ENCODE measurements at regions not wholly inside any gene's neighbourhood (a gene's known extent, or its start where the extent isn't known, plus 50 kb on each side); places are given as distances from the start of the nearest gene placed in this dataset.

- BruUV-seq (replicated peaks): no TSS peak
- no peak for ATAC-seq
- Histone ChIP-seq H2AFZ (ENCODE audit: low read depth, low read length) (no peak overlapping the region), H3K79me2 (ENCODE audit: control insufficient read depth, insufficient read depth, low read length) (no peaks in the 10 kb centered on the region), H3K4me3 (no peak overlapping the region), H3K9me3 (replicated peaks; ENCODE audit: control insufficient read depth, insufficient read depth, low read depth, low read length) (no peaks in the 10 kb centered on the region), H3K27ac (ENCODE audit: extremely low read depth, low read depth, low read length) (no peak overlapping the region), H3K4me1 (replicated peaks in 1 of 2; ENCODE audit: control insufficient read depth in 2 of 2, insufficient read depth in 2 of 2, low read length in 2 of 2) (no peaks in the 10 kb centered on the region), H3K4me2 (ENCODE audit: insufficient read depth, low read length) (no peak overlapping the region), H3K9ac (ENCODE audit: insufficient read depth in 1 of 2, low read depth in 2 of 2, low read length in 2 of 2) (no peak overlapping the region), H3K9me1 (ENCODE audit: control insufficient read depth, insufficient read depth, low read length) (no peaks in the 10 kb centered on the region), H4K20me1 (replicated peaks; ENCODE audit: control insufficient read depth, insufficient read depth, low read length) (no peaks in the 10 kb centered on the region), H3K27me3 (ENCODE audit: control insufficient read depth in 2 of 2, insufficient read depth in 2 of 2, low read length in 2 of 2) (no peaks in the 10 kb centered on the region), H3K36me3 (ENCODE audit: control insufficient read depth, insufficient read depth, low read length) (no peaks in the 10 kb centered on the region)
- TF ChIP-seq MYBL2 (IDR thresholded peaks at IDR 0.05; ENCODE audit: low read depth) (no peak), MYBL2 (CRISPR knock-in tag; IDR thresholded peaks at IDR 0.05; ENCODE audit: borderline replicate concordance) (no peak), MYC (IDR thresholded peaks at IDR 0.05; ENCODE audit: low read depth, low read length) (no peak), MYC (CRISPR knock-in tag; IDR thresholded peaks at IDR 0.05; ENCODE audit: borderline replicate concordance, low read depth) (no peak), PPARD (CRISPR knock-in tag; IDR thresholded peaks at IDR 0.05) (no peak), POLR2AphosphoS2 (IDR thresholded peaks at IDR 0.05; ENCODE audit: low read length) (no peak), ZNF3 (CRISPR knock-in tag; IDR thresholded peaks at IDR 0.05) (no peak), TAL1 (IDR thresholded peaks at IDR 0.05) (no peak), PHTF2 (CRISPR knock-in tag; IDR thresholded peaks at IDR 0.05) (no peak), ZNF431 (CRISPR knock-in tag; IDR thresholded peaks at IDR 0.05) (no peak), HDAC2 (IDR thresholded peaks at IDR 0.05) (no peak), SNAPC5 (CRISPR knock-in tag; IDR thresholded peaks at IDR 0.05) (no peak)
- intact Hi-C loops (cut with micrococcal nuclease) (no loop called here), in situ Hi-C loops (cut with MboI) (no loop called here)
- FAIRE-seq: no peak
- DNase-seq (ENCODE audit: extremely low read depth in 1 of 4, low spot score in 3 of 4): no peak
- CTCF ChIA-PET (ENCODE audit: low intra/inter-chr PET ratio): no interaction called here
- 0% methylated on average over 2 of the region's 2 CpGs for WGBS (ENCODE audit: insufficient coverage, low coverage, missing lambda C conversion rate)
- POLR2A ChIA-PET: no interaction called here
Observed at GRCh38 chr9:81072758-81073157, 616.6 kb downstream of the TLE1 start.
